PC-3 (cell line): ENCODE measurements at regions not wholly inside any gene's neighbourhood (a gene's known extent, or its start where the extent isn't known, plus 50 kb on each side); places are given as distances from the start of the nearest gene placed in this dataset.

ENCODE experiments used
- EZH2phosphoT487 ChIP-seq: fragments of 300-600 bp; sonication (generic); IDR thresholded peaks from 2 replicates; pipeline ENCODE4 v1.6.1; 2018; ENCODE audit warnings: mild to moderate bottlenecking, antibody characterized with exemption, low read length, borderline replicate concordance
- TF ChIP-seq, protein P1 (sequence below): fragments of 300-600 bp; sonication (generic); conservative IDR thresholded peaks from 2 replicates; pipeline ENCODE4 v1.5.1; 2017; ENCODE audit warnings: antibody characterized with exemption, low read depth, mild to moderate bottlenecking, low read length

- TF ChIP-seq, protein P1, sequence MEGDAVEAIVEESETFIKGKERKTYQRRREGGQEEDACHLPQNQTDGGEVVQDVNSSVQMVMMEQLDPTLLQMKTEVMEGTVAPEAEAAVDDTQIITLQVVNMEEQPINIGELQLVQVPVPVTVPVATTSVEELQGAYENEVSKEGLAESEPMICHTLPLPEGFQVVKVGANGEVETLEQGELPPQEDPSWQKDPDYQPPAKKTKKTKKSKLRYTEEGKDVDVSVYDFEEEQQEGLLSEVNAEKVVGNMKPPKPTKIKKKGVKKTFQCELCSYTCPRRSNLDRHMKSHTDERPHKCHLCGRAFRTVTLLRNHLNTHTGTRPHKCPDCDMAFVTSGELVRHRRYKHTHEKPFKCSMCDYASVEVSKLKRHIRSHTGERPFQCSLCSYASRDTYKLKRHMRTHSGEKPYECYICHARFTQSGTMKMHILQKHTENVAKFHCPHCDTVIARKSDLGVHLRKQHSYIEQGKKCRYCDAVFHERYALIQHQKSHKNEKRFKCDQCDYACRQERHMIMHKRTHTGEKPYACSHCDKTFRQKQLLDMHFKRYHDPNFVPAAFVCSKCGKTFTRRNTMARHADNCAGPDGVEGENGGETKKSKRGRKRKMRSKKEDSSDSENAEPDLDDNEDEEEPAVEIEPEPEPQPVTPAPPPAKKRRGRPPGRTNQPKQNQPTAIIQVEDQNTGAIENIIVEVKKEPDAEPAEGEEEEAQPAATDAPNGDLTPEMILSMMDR: no peak
- no peak for TF ChIP-seq EZH2phosphoT487
These were observed 96.1 kb upstream of the MAN1A1 start for GRCh38 chr6:119445666-119446065.
